ENCODE measurements at regions not wholly inside any gene's neighbourhood (a gene's known extent, or its start where the extent isn't known, plus 50 kb on each side); places are given as distances from the start of the nearest gene placed in this dataset.
"Not testable (repeated sequence)": the region's sequence is repeated elsewhere in the genome, so short reads cannot be mapped to it uniquely, and the experiment has no call there.

- no peak for FAIRE-seq
Observed at GRCh38 chr7:49486974-49487829, 286.2 kb upstream of the VWC2 start.

- FAIRE-seq = no peak
Observed at GRCh38 chr7:49487830-49488140, 285.7 kb upstream of the VWC2 start.

- FAIRE-seq = no peak
Observed at GRCh38 chr7:49488573-49488972, 284.9 kb upstream of the VWC2 start.

- no peak for FAIRE-seq
Observed at GRCh38 chr7:49497471-49497870, 276.0 kb upstream of the VWC2 start.

- FAIRE-seq = no peak
Observed at GRCh38 chr7:49500741-49501140, 272.7 kb upstream of the VWC2 start.

GRCh38 chr7:49507206-49507605 lies 266.2 kb upstream of the VWC2 start:
- FAIRE-seq = not testable (repeated sequence)

GRCh38 chr7:49513911-49514310 lies 259.5 kb upstream of the VWC2 start:
- FAIRE-seq = no peak

- no peak for FAIRE-seq
Observed at GRCh38 chr7:49520951-49521350, 252.5 kb upstream of the VWC2 start.

GRCh38 chr7:49522111-49522510 lies 251.3 kb upstream of the VWC2 start:
- no peak for FAIRE-seq

GRCh38 chr7:49523870-49524269 lies 249.6 kb upstream of the VWC2 start:
- FAIRE-seq = no peak

GRCh38 chr7:49527182-49527581 lies 246.3 kb upstream of the VWC2 start:
- no peak for FAIRE-seq

- FAIRE-seq = no peak
Observed at GRCh38 chr7:49530481-49530880, 243.0 kb upstream of the VWC2 start.

GRCh38 chr7:49563693-49564378 lies 209.6 kb upstream of the VWC2 start:
- no peak for FAIRE-seq

GRCh38 chr7:49564379-49564714 lies 209.1 kb upstream of the VWC2 start:
- no peak for FAIRE-seq

GRCh38 chr7:49577576-49577975 lies 195.9 kb upstream of the VWC2 start:
- no peak for FAIRE-seq

- FAIRE-seq = no peak
Observed at GRCh38 chr7:49579408-49579807, 194.0 kb upstream of the VWC2 start.

GRCh38 chr7:49580000-49580399 lies 193.4 kb upstream of the VWC2 start:
- FAIRE-seq = no peak

- FAIRE-seq = no peak
Observed at GRCh38 chr7:49580761-49581160, 192.7 kb upstream of the VWC2 start.

- no peak for FAIRE-seq
Observed at GRCh38 chr7:49583440-49583839, 190.0 kb upstream of the VWC2 start.

- FAIRE-seq = no peak
Observed at GRCh38 chr7:49596701-49597491, 176.5 kb upstream of the VWC2 start.

- FAIRE-seq = no peak
Observed at GRCh38 chr7:49597805-49598204, 175.6 kb upstream of the VWC2 start.

- no peak for FAIRE-seq
Observed at GRCh38 chr7:49611951-49612350, 161.5 kb upstream of the VWC2 start.

- no peak for FAIRE-seq
Observed at GRCh38 chr7:49613759-49614158, 159.7 kb upstream of the VWC2 start.

- not testable (repeated sequence) for FAIRE-seq
Observed at GRCh38 chr7:49614974-49615373, 158.5 kb upstream of the VWC2 start.
